ENCODE measurements at regions not wholly inside any gene's neighbourhood (a gene's known extent, or its start where the extent isn't known, plus 50 kb on each side); places are given as distances from the start of the nearest gene placed in this dataset.

DNA sequence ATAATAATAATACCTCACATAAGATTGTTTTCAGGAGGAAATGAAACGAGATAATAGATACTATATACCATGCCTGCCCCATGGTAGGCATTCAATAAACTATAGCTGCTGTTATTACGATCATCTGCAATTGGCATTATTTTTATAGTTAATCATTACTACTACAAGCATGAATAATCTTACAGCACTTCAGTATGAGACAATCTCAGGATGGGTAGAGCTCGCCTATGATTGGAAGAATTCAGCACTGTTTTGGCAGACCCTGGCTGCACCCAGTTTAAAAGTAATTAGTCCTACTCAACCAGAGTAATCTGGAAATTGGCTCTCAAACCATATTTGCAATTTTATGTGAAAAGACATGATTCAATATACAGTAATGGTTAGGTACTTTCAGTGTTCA is 105.0 kb upstream of the DPYD start:
- H3K4me1 ChIP-seq (replicated peaks in 1 of 2) = no peaks in the 10 kb centered on the region
- no peak overlapping the region for H3K4me3 ChIP-seq
- no peaks in the 10 kb centered on the region for H3K27me3 ChIP-seq
- DNase-seq = no peak
- intact Hi-C loops (cut with DNase I) = no loop called here
- WGBS, 4 donors = 63 to 75% (median 72%) methylated on average over 3 of the region's 3 CpGs
- no peaks in the 10 kb centered on the region for H3K9me3 ChIP-seq (replicated peaks in 1 of 3)
- no peak overlapping the region for H3K27ac ChIP-seq
- no peaks in the 10 kb centered on the region for H3K36me3 ChIP-seq (replicated peaks in 1 of 2)
- TF ChIP-seq, protein P1, sequence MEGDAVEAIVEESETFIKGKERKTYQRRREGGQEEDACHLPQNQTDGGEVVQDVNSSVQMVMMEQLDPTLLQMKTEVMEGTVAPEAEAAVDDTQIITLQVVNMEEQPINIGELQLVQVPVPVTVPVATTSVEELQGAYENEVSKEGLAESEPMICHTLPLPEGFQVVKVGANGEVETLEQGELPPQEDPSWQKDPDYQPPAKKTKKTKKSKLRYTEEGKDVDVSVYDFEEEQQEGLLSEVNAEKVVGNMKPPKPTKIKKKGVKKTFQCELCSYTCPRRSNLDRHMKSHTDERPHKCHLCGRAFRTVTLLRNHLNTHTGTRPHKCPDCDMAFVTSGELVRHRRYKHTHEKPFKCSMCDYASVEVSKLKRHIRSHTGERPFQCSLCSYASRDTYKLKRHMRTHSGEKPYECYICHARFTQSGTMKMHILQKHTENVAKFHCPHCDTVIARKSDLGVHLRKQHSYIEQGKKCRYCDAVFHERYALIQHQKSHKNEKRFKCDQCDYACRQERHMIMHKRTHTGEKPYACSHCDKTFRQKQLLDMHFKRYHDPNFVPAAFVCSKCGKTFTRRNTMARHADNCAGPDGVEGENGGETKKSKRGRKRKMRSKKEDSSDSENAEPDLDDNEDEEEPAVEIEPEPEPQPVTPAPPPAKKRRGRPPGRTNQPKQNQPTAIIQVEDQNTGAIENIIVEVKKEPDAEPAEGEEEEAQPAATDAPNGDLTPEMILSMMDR (IDR thresholded peaks at IDR 0.05) = no peak
- no peak for TF ChIP-seq POLR2A (IDR thresholded peaks at IDR 0.05)

DNA sequence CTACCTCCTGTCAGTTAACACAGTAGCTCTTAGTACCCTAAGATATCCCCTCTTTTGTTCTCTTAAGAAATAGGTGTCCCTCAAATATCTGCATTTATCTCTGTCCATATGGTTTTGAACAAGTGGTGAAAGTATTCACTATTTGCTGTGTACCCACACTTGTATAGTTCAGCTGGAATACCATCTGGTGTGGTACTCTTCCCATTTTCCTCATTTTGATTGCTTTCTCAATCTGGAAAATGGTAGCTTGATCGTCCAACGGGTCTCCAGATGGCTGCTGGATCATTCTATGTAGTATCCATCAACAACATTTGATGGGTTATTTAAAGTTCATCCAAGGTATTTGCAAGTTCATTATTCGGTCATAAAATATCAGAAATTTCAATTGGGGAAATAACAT is 100.3 kb upstream of the DPYD start:
- no peaks in the 10 kb centered on the region for H3K27me3 ChIP-seq
- DNase-seq = no peak
- no peaks in the 10 kb centered on the region for H3K4me1 ChIP-seq (replicated peaks in 1 of 2)
- no peaks in the 10 kb centered on the region for H3K36me3 ChIP-seq (replicated peaks in 1 of 2)
- no peak overlapping the region for H3K27ac ChIP-seq
- no peak for TF ChIP-seq POLR2A (IDR thresholded peaks at IDR 0.05)
- TF ChIP-seq, protein P1 (IDR thresholded peaks at IDR 0.05) = no peak
- no peak overlapping the region for H3K4me3 ChIP-seq
- intact Hi-C loops (cut with DNase I) = no loop called here
- H3K9me3 ChIP-seq (replicated peaks in 1 of 3) = no peaks in the 10 kb centered on the region
- WGBS, 4 donors = 73 to 80% (median 77%) methylated on average over 3 of the region's 3 CpGs

DNA sequence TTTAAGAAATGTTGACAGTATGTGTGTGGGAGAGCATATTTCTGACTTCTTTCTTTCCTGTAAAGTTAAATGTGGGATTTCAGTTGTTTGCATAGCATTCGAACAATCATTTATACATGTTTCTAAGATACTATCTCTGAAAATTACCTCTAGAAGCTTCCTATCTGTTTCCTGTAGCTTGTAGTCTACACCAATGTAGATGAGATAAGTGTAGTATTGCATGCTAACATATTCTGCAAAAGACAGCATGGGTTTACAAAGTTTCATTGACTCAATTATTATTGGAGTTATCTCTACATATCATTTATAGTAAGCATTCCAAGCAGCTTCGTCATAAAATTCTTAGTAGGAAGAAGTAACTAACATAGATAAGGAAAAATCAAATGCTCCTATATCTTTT is 98.9 kb upstream of the DPYD start:
- no peaks in the 10 kb centered on the region for H3K9me3 ChIP-seq (replicated peaks in 1 of 3)
- no peak overlapping the region for H3K4me3 ChIP-seq
- H3K27ac ChIP-seq = no peak overlapping the region
- intact Hi-C loops (cut with DNase I) = no loop called here
- TF ChIP-seq, protein P1 (IDR thresholded peaks at IDR 0.05) = no peak
- TF ChIP-seq POLR2A (IDR thresholded peaks at IDR 0.05) = no peak
- H3K36me3 ChIP-seq (replicated peaks in 1 of 2) = no peaks in the 10 kb centered on the region
- no peaks in the 10 kb centered on the region for H3K27me3 ChIP-seq
- no peak for DNase-seq
- no peaks in the 10 kb centered on the region for H3K4me1 ChIP-seq (replicated peaks in 1 of 2)
- WGBS, 4 donors = 53 to 63% (median 56%) methylated on average over 2 of the region's 2 CpGs

DNA sequence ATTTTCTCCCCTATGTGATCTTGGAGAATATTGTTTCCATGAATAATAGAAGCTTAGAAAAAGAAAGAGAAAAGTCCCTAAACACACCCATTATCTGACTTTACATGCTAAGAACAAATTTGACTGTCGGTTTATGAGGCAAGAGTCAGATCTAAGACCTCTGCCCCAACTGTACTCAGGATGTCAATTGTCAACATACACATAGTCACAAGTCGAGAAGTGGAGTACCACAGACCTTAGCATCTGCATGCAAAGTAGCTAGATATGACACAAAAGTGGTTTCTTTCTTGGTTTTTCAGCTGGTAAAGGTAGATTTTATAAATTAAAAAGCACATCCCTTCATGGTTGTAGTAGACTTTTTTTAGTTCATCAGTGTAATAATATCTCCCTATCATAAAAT is 97.2 kb upstream of the DPYD start:
- Histone ChIP-seq H3K4me1 (replicated peaks in 1 of 2) (no peaks in the 10 kb centered on the region), H3K36me3 (replicated peaks in 1 of 2) (no peaks in the 10 kb centered on the region), H3K9me3 (replicated peaks in 1 of 3) (no peaks in the 10 kb centered on the region), H3K4me3 (no peak overlapping the region), H3K27ac (no peak overlapping the region), H3K27me3 (no peaks in the 10 kb centered on the region)
- no peak for DNase-seq
- intact Hi-C loops (cut with DNase I) = no loop called here
- TF ChIP-seq POLR2A (IDR thresholded peaks at IDR 0.05) = no peak
- TF ChIP-seq, protein P1 (IDR thresholded peaks at IDR 0.05) = no peak
- WGBS, 4 donors = 57 to 82% (median 68%) methylated on average over 2 of the region's 2 CpGs

Measured in adrenal gland (tissue), 9 donors.